Common myeloid progenitor, CD34-positive (primary cell): ENCODE measurements at regions not wholly inside any gene's neighbourhood (a gene's known extent, or its start where the extent isn't known, plus 50 kb on each side); places are given as distances from the start of the nearest gene placed in this dataset.

Experiments
- CTCF ChIA-PET: fragments of 350-600 bp; sonication (Branson Sonifier 250); formaldehyde crosslinking; loops from one replicate; lab custom pipeline; 2021; ENCODE audit warnings: antibody characterized with exemption; lab: Charles Lee
- POLR2A ChIA-PET: fragments of 350-600 bp; sonication (Branson Sonifier 250); formaldehyde crosslinking; loops from one replicate; lab custom pipeline; 2021; ENCODE audit warnings: antibody characterized with exemption; lab: Charles Lee
- DNase-seq, 3 donors: peaks; one replicate each; pipeline versions ENCODE4 v3.0.0 to v3.0.0-alpha.2; 2013
- H3K27ac ChIP-seq, 2 experiments: 1 replicate in 1 of 2; 2 replicates in 1 of 2; pipeline ENCODE4 v1.7.0; 2013; ENCODE audit warnings: inconsistent platforms in 2 of 2, low read length in 2 of 2, mild to moderate bottlenecking in 2 of 2, low read depth in 1 of 2, moderate library complexity in 1 of 2; ENCODE audit not compliant: severe bottlenecking in 2 of 2, insufficient read depth in 1 of 2, poor library complexity in 1 of 2
- H3K27me3 ChIP-seq, 5 experiments: replicated peaks in 2 of 5; 1 replicate in 3 of 5; 2 replicates in 2 of 5; pipeline versions ENCODE4 v1.6.1 to v1.7.0; 2013; ENCODE audit warnings: low read length in 4 of 5, mild to moderate bottlenecking in 2 of 5, moderate library complexity in 2 of 5, inconsistent platforms in 1 of 5; ENCODE audit not compliant: insufficient read depth in 5 of 5, control insufficient read depth in 4 of 5
- H3K36me3 ChIP-seq, 4 experiments: 1 replicate in 2 of 4; 2 replicates in 2 of 4; pipeline versions ENCODE4 v1.6.1 to v1.7.0; 2013; ENCODE audit warnings: low read length in 3 of 4, control low read depth in 1 of 4, mild to moderate bottlenecking in 1 of 4; ENCODE audit not compliant: control insufficient read depth in 4 of 4, insufficient read depth in 4 of 4
- H3K4me1 ChIP-seq, 4 experiments: 1 replicate in 3 of 4; 2 replicates in 1 of 4; pipeline versions ENCODE4 v1.6.1 to v1.7.1; 2013; ENCODE audit warnings: low read length in 3 of 4, mild to moderate bottlenecking in 3 of 4, control low read depth in 1 of 4, inconsistent platforms in 1 of 4, moderate library complexity in 1 of 4; ENCODE audit not compliant: control insufficient read depth in 4 of 4, insufficient read depth in 4 of 4; ENCODE audit errors: control extremely low read depth in 1 of 4
- H3K4me3 ChIP-seq, 7 experiments: 1 replicate in 4 of 7; 2 replicates in 3 of 7; pipeline versions ENCODE4 v1.5.1 to v1.7.0; 2013; ENCODE audit warnings: mild to moderate bottlenecking in 7 of 7, low read length in 6 of 7, moderate library complexity in 6 of 7, inconsistent platforms in 2 of 7, low read depth in 2 of 7, control low read depth in 1 of 7; ENCODE audit not compliant: insufficient read depth in 4 of 7, control insufficient read depth in 1 of 7; ENCODE audit errors: extremely low read depth in 1 of 7
- H3K9me3 ChIP-seq, 5 experiments: 1 replicate in 4 of 5; 2 replicates in 1 of 5; pipeline versions ENCODE4 v1.6.1 to v1.7.1; 2013; ENCODE audit warnings: low read length in 4 of 5, mild to moderate bottlenecking in 2 of 5, inconsistent platforms in 1 of 5, low read depth in 1 of 5, moderate library complexity in 1 of 5; ENCODE audit not compliant: control insufficient read depth in 4 of 5, insufficient read depth in 2 of 5; ENCODE audit errors: control extremely low read depth in 1 of 5
- WGBS: methylation state at CpG from one replicate; pipeline ENCODE4 v1.1.5; 2013; ENCODE audit not compliant: insufficient coverage; 5-methylcytosine and 5-hydroxymethylcytosine counted together

- no peaks in the 10 kb centered on the region for H3K36me3 ChIP-seq
- peak; percentile 69 to 93 (median 88) for DNase-seq
- ChIA-PET CTCF (no interaction called here), POLR2A (interaction anchor here (0.6 to 1.7 kb wide), 3 partner anchors 97 to 132 kb away, joined by 3 to 5 read pairs (median 4); no protein-coding TSS in a partner anchor)
- peaks cover 0 to 4% (median 0%) of the 10 kb centered on the region in 5 experiments for H3K9me3 ChIP-seq
- H3K27me3 ChIP-seq: peaks cover 0 to under 1% (median 0%) of the 10 kb centered on the region in 5 experiments
- WGBS: 41% methylated on average over 12 of the region's 15 CpGs
- H3K4me3 ChIP-seq: no peak overlapping the region
- H3K27ac ChIP-seq: no peak overlapping the region
- H3K4me1 ChIP-seq: peaks cover 0 to 27% (median 14%) of the 10 kb centered on the region in 4 experiments
Observed at GRCh38 chrX:40273356-40274050, 175.7 kb upstream of the BCOR start.

- POLR2A ChIA-PET: interaction anchor here (1.5 to 1.7 kb wide), 2 partner anchors 97 to 101 kb away, joined by 4 to 5 read pairs; no protein-coding TSS in a partner anchor
- no peak overlapping the region for H3K27ac ChIP-seq
- 36% methylated on average over 6 of the region's 6 CpGs for WGBS
Observed at GRCh38 chrX:40272776-40273175, 175.0 kb upstream of the BCOR start.

GRCh38 chrX:40272141-40272540 lies 174.4 kb upstream of the BCOR start:
- peaks cover 0 to 4% (median 0%) of the 10 kb centered on the region in 5 experiments for H3K9me3 ChIP-seq
- H3K4me3 ChIP-seq: no peak overlapping the region
- no peak overlapping the region for H3K27ac ChIP-seq
- DNase-seq: no peak
- H3K27me3 ChIP-seq: peaks cover 0 to 13% (median 0%) of the 10 kb centered on the region in 5 experiments
- peaks cover 0 to 38% (median 27%) of the 10 kb centered on the region in 4 experiments for H3K4me1 ChIP-seq
- POLR2A ChIA-PET: interaction anchor here (1.7 kb wide), 1 partner anchor 96 kb away, joined by 5 read pairs; no protein-coding TSS in a partner anchor
- CTCF ChIA-PET: no interaction called here
- WGBS: 74% methylated on average over 9 of the region's 9 CpGs
- H3K36me3 ChIP-seq: no peaks in the 10 kb centered on the region

More at GRCh38 chrX:40272776-40273175, 175.0 kb upstream of the BCOR start:
- CTCF ChIA-PET: no interaction called here
- H3K27me3 ChIP-seq: peaks cover 0 to 7% (median 0%) of the 10 kb centered on the region in 5 experiments
- H3K36me3 ChIP-seq: no peaks in the 10 kb centered on the region
- peak in 1 of 3 donors; percentile 45 for DNase-seq
- peaks cover 0 to 4% (median 0%) of the 10 kb centered on the region in 5 experiments for H3K9me3 ChIP-seq
- peaks cover 0 to 32% (median 20%) of the 10 kb centered on the region in 4 experiments for H3K4me1 ChIP-seq
- no peak overlapping the region for H3K4me3 ChIP-seq

GRCh38 chrX:40268188-40268520 lies 170.4 kb upstream of the BCOR start:
- peaks cover 0 to 4% (median 0%) of the 10 kb centered on the region in 5 experiments for H3K9me3 ChIP-seq
- peaks cover 0 to 47% (median 30%) of the 10 kb centered on the region in 4 experiments for H3K4me1 ChIP-seq
- H3K27me3 ChIP-seq: peaks cover 0 to 24% (median 0%) of the 10 kb centered on the region in 5 experiments
- no peaks in the 10 kb centered on the region for H3K36me3 ChIP-seq
- DNase-seq: no peak
- no peak overlapping the region for H3K4me3 ChIP-seq
- POLR2A ChIA-PET: interaction anchor here (0.8 to 1.4 kb wide), 2 partner anchors 95 to 170 kb away, joined by 4 to 7 read pairs; no protein-coding TSS in a partner anchor
- CTCF ChIA-PET: interaction anchor here (1.0 to 1.5 kb wide), 4 partner anchors 9 to 199 kb away, joined by 3 to 4 read pairs (median 3); no protein-coding TSS in a partner anchor
- no CpG with 5 or more reads among the region's 4 CpGs for WGBS
- H3K27ac ChIP-seq: no peak overlapping the region

GRCh38 chrX:40267334-40268187 lies 169.8 kb upstream of the BCOR start:
- Histone ChIP-seq H3K9me3 (peaks cover 0 to 4% (median 0%) of the 10 kb centered on the region in 5 experiments), H3K4me3 (peak overlapping the region; percentile 30 to 69 (median 48)), H3K4me1 (peaks cover 0 to 47% (median 26%) of the 10 kb centered on the region in 4 experiments), H3K27me3 (peaks cover 0 to 25% (median 0%) of the 10 kb centered on the region in 5 experiments), H3K27ac (no peak overlapping the region), H3K36me3 (no peaks in the 10 kb centered on the region)
- CTCF ChIA-PET: interaction anchor here (1.0 to 1.5 kb wide), 4 partner anchors 8 to 199 kb away, joined by 3 to 4 read pairs (median 3); no protein-coding TSS in a partner anchor
- peak in 1 of 3 donors; percentile 27 for DNase-seq
- 17% methylated on average over 23 of the region's 29 CpGs for WGBS
- POLR2A ChIA-PET: interaction anchor here (0.8 to 2.1 kb wide), 4 partner anchors 90 to 169 kb away, joined by 4 to 7 read pairs (median 6); no protein-coding TSS in a partner anchor

- Histone ChIP-seq H3K9me3 (peaks cover 0 to 4% (median 0%) of the 10 kb centered on the region in 5 experiments), H3K4me1 (peaks cover 0 to 41% (median 22%) of the 10 kb centered on the region in 4 experiments), H3K27ac (no peak overlapping the region), H3K4me3 (peak overlapping the region; percentile 30 to 69 (median 48)), H3K27me3 (peaks cover 0 to 30% (median 0%) of the 10 kb centered on the region in 5 experiments), H3K36me3 (no peaks in the 10 kb centered on the region)
- 11% methylated on average over 34 of the region's 42 CpGs for WGBS
- DNase-seq: peak; percentile 62 to 83 (median 71)
- CTCF ChIA-PET: interaction anchor here (1.0 kb wide), 1 partner anchor 16 kb away, joined by 4 read pairs; no protein-coding TSS in a partner anchor
- POLR2A ChIA-PET: interaction anchor here (0.8 to 2.1 kb wide), 4 partner anchors 89 to 672 kb away, joined by 3 to 7 read pairs (median 6); no protein-coding TSS in a partner anchor
Observed at GRCh38 chrX:40266490-40267333, 169.0 kb upstream of the BCOR start.
